DND-41 (cell line): ENCODE measurements at regions not wholly inside any gene's neighbourhood (a gene's known extent, or its start where the extent isn't known, plus 50 kb on each side); places are given as distances from the start of the nearest gene placed in this dataset.

ENCODE experiments used
- EZH2 ChIP-seq: IDR thresholded peaks from 3 replicates; pipeline ENCODE4 v1.6.1; 2012; ENCODE audit warnings: borderline replicate concordance, low read depth, mild to moderate bottlenecking, moderate library complexity, low read length, inconsistent platforms; ENCODE audit not compliant: severe bottlenecking
- TF ChIP-seq, protein P1 (sequence below): IDR thresholded peaks from 2 replicates; pipeline ENCODE4 v1.5.1; 2012; ENCODE audit warnings: borderline replicate concordance, low read length, moderate library complexity, mild to moderate bottlenecking; ENCODE audit not compliant: poor library complexity, severe bottlenecking; ENCODE audit errors: extremely low read depth

DNA sequence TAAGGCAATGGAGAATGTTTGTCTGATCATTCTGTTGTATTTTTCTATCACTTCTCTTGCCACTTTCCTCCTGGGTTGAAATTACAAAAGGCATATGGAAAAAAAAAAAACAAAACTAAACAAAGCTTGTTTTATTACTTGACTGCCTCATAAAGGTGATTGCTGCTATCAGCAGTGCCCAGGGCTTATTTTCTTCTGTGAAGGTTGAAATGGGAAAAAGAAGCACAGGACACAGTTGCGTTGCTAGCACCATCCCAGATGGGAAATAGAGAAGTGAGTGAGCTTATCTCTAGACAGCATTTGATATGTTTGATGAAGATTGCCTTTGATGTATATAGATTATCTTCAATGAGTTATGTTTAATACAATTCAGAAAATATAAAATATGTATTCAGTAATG lies 633.8 kb upstream of the ZNF804A start:
- TF ChIP-seq, protein P1, sequence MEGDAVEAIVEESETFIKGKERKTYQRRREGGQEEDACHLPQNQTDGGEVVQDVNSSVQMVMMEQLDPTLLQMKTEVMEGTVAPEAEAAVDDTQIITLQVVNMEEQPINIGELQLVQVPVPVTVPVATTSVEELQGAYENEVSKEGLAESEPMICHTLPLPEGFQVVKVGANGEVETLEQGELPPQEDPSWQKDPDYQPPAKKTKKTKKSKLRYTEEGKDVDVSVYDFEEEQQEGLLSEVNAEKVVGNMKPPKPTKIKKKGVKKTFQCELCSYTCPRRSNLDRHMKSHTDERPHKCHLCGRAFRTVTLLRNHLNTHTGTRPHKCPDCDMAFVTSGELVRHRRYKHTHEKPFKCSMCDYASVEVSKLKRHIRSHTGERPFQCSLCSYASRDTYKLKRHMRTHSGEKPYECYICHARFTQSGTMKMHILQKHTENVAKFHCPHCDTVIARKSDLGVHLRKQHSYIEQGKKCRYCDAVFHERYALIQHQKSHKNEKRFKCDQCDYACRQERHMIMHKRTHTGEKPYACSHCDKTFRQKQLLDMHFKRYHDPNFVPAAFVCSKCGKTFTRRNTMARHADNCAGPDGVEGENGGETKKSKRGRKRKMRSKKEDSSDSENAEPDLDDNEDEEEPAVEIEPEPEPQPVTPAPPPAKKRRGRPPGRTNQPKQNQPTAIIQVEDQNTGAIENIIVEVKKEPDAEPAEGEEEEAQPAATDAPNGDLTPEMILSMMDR = no peak
- TF ChIP-seq EZH2 = no peak
